NT2/D1 (cell line): ENCODE measurements at regions not wholly inside any gene's neighbourhood (a gene's known extent, or its start where the extent isn't known, plus 50 kb on each side); places are given as distances from the start of the nearest gene placed in this dataset.

Source experiments
- DNase-seq: peaks from one replicate; pipeline ENCODE4 v3.0.0-alpha.2; 2011; ENCODE audit warnings: low read depth, low spot score
- H3K27me3 ChIP-seq: 2 replicates; pipeline ENCODE4 v1.6.0; 2011; ENCODE audit warnings: mild to moderate bottlenecking; ENCODE audit not compliant: insufficient read length, insufficient read depth
- H3K36me3 ChIP-seq: 2 replicates; pipeline ENCODE4 v1.6.1; 2011; ENCODE audit warnings: mild to moderate bottlenecking, low read length, mixed read lengths; ENCODE audit not compliant: insufficient read depth, insufficient read length
- H3K4me1 ChIP-seq: 2 replicates; pipeline ENCODE4 v1.5.1; 2011; ENCODE audit not compliant: insufficient read depth, insufficient read length
- H3K4me3 ChIP-seq: 2 replicates; pipeline ENCODE4 v1.5.1; 2011; ENCODE audit warnings: low read depth; ENCODE audit not compliant: insufficient read length
- H3K9ac ChIP-seq: 2 replicates; pipeline ENCODE4 v1.6.0; 2011; ENCODE audit warnings: low read depth; ENCODE audit not compliant: insufficient read length
- H3K9me3 ChIP-seq: 2 replicates; pipeline ENCODE4 v1.5.1; 2011; ENCODE audit warnings: mild to moderate bottlenecking, low read length; ENCODE audit not compliant: insufficient read depth
- SUZ12 ChIP-seq: IDR thresholded peaks from 2 replicates; pipeline ENCODE4 v1.6.1; 2011; ENCODE audit not compliant: insufficient read length, insufficient read depth; ENCODE audit errors: extremely low read depth
- YY1 ChIP-seq: IDR thresholded peaks from 2 replicates; pipeline ENCODE4 v1.6.1; 2011; ENCODE audit not compliant: insufficient read length, insufficient read depth
- ZNF274 ChIP-seq: IDR thresholded peaks from 2 replicates; pipeline ENCODE4 v1.6.1; 2011; ENCODE audit warnings: mild to moderate bottlenecking, low read depth, low read length

GRCh38 chr18:53657257-53657656 is 567.2 kb downstream of the MBD2 start:
- TF ChIP-seq SUZ12: no peak
- TF ChIP-seq YY1: no peak
- TF ChIP-seq ZNF274: no peak
- no peaks in the 10 kb centered on the region for H3K9me3 ChIP-seq
- no peaks in the 10 kb centered on the region for H3K36me3 ChIP-seq
- no peak for DNase-seq
- H3K9ac ChIP-seq: no peak overlapping the region
- no peaks in the 10 kb centered on the region for H3K4me1 ChIP-seq
- H3K27me3 ChIP-seq: no peaks in the 10 kb centered on the region
- H3K4me3 ChIP-seq: no peak overlapping the region

- H3K9ac ChIP-seq: no peak overlapping the region
- no peaks in the 10 kb centered on the region for H3K9me3 ChIP-seq
- no peaks in the 10 kb centered on the region for H3K4me1 ChIP-seq
- H3K36me3 ChIP-seq: no peaks in the 10 kb centered on the region
- no peak overlapping the region for H3K4me3 ChIP-seq
- no peak for DNase-seq
- TF ChIP-seq SUZ12: no peak
- TF ChIP-seq ZNF274: no peak
- no peak for TF ChIP-seq YY1
- no peaks in the 10 kb centered on the region for H3K27me3 ChIP-seq
Observed at GRCh38 chr18:53649621-53650020, 574.8 kb downstream of the MBD2 start.

GRCh38 chr18:53644799-53645471 is 579.5 kb downstream of the MBD2 start:
- Histone ChIP-seq H3K27me3 (no peaks in the 10 kb centered on the region), H3K9ac (no peak overlapping the region), H3K9me3 (no peaks in the 10 kb centered on the region), H3K4me3 (no peak overlapping the region), H3K36me3 (no peaks in the 10 kb centered on the region), H3K4me1 (no peaks in the 10 kb centered on the region)
- DNase-seq: no peak
- no peak for TF ChIP-seq SUZ12
- no peak for TF ChIP-seq ZNF274
- no peak for TF ChIP-seq YY1

- Histone ChIP-seq H3K36me3 (no peaks in the 10 kb centered on the region), H3K9ac (no peak overlapping the region), H3K27me3 (no peaks in the 10 kb centered on the region), H3K4me1 (no peaks in the 10 kb centered on the region), H3K4me3 (no peak overlapping the region), H3K9me3 (no peaks in the 10 kb centered on the region)
- DNase-seq: no peak
- TF ChIP-seq SUZ12 (no peak), YY1 (no peak), ZNF274 (no peak)
Observed at GRCh38 chr18:53639687-53640086, 584.8 kb downstream of the MBD2 start.

- Histone ChIP-seq H3K4me3 (no peak overlapping the region), H3K27me3 (no peaks in the 10 kb centered on the region), H3K9me3 (no peaks in the 10 kb centered on the region), H3K36me3 (no peaks in the 10 kb centered on the region), H3K9ac (no peak overlapping the region), H3K4me1 (no peaks in the 10 kb centered on the region)
- DNase-seq: no peak
- TF ChIP-seq ZNF274 (no peak), SUZ12 (no peak), YY1 (no peak)
Observed at GRCh38 chr18:53629337-53629736, 595.1 kb downstream of the MBD2 start.

GRCh38 chr18:53625997-53626599 is 598.4 kb downstream of the MBD2 start:
- no peak for DNase-seq
- Histone ChIP-seq H3K4me1 (no peaks in the 10 kb centered on the region), H3K9me3 (no peaks in the 10 kb centered on the region), H3K9ac (no peak overlapping the region), H3K4me3 (no peak overlapping the region), H3K36me3 (no peaks in the 10 kb centered on the region), H3K27me3 (no peaks in the 10 kb centered on the region)
- TF ChIP-seq YY1 (no peak), ZNF274 (no peak), SUZ12 (no peak)

- Histone ChIP-seq H3K9ac (no peak overlapping the region), H3K4me3 (no peak overlapping the region), H3K4me1 (no peaks in the 10 kb centered on the region), H3K27me3 (no peaks in the 10 kb centered on the region), H3K9me3 (no peaks in the 10 kb centered on the region), H3K36me3 (no peaks in the 10 kb centered on the region)
- no peak for TF ChIP-seq SUZ12
- no peak for TF ChIP-seq ZNF274
- no peak for TF ChIP-seq YY1
- DNase-seq: no peak
Observed at GRCh38 chr18:53610957-53611356, 613.5 kb downstream of the MBD2 start.
